ENCODE measurements at regions not wholly inside any gene's neighbourhood (a gene's known extent, or its start where the extent isn't known, plus 50 kb on each side); places are given as distances from the start of the nearest gene placed in this dataset.

DNA sequence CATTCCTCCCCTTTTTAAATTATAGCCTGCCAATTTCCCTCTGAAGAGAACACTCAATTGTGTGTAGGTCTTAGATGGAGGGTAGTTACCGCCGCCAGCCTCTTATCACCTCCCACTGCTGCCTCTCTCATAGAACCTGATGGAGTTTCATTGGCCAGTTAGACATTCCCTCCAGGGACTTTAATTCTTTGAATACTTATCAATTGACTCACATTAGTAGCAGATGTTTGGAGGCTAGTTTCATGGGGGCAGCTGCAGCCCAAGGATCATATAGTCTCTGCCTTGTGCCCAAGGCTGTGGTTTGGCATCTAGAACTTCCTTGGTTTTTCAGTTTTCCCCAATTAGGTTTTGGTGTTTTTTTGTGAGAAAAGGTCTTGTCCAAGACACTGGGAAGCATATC is 318.9 kb upstream of the HTR2A start:
- Histone ChIP-seq H3K36me3 (replicated peaks; ENCODE audit: insufficient read depth, low read depth) (no peaks in the 10 kb centered on the region), H3K4me2 (no peak overlapping the region), H3K27ac (peak overlapping the region; percentile 19)

DNA sequence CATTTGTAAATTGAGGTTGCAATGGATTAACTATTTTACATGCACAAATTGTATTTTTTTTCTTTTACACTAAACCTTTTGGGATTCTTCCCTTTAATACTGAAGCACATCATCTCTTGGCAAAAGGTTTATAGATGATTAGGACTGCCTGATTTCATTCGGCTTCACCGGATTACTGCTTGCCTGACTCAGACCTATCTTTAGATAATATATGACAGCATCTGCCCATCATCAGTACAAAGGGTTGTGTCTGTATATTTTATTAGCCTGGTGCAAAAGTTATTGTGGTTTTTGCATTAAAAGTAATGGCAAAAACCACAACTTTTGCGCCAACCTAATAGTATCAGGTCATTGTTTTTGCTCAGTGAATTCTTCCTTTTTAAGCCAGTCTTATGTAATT is 316.2 kb upstream of the HTR2A start:
- Histone ChIP-seq H3K9me3 (ENCODE audit: low read depth) (no peaks in the 10 kb centered on the region), H3K4me2 (no peak overlapping the region), H3K4me1 (ENCODE audit: insufficient read depth) (peaks cover 5% of the 10 kb centered on the region), H4K20me1 (ENCODE audit: insufficient read depth, poor library complexity, severe bottlenecking) (no peaks in the 10 kb centered on the region), H3K27ac (no peak overlapping the region), H3K27me3 (no peaks in the 10 kb centered on the region), H2AFZ (no peak overlapping the region), H3K36me3 (replicated peaks; ENCODE audit: insufficient read depth, low read depth) (no peaks in the 10 kb centered on the region), H3K79me2 (no peaks in the 10 kb centered on the region), H3K4me3 (no peak overlapping the region), H3K9me2 (replicated peaks; ENCODE audit: insufficient read depth) (no peaks in the 10 kb centered on the region)
- DNase-seq (ENCODE audit: low spot score) = no peak
- WGBS (ENCODE audit: low lambda C conversion rate, missing lambda C conversion rate) = 86% methylated on average over 3 of the region's 3 CpGs
- TF ChIP-seq EZH2 (IDR thresholded peaks at IDR 0.05; ENCODE audit: borderline replicate concordance) = no peak
- TF ChIP-seq, protein P1, sequence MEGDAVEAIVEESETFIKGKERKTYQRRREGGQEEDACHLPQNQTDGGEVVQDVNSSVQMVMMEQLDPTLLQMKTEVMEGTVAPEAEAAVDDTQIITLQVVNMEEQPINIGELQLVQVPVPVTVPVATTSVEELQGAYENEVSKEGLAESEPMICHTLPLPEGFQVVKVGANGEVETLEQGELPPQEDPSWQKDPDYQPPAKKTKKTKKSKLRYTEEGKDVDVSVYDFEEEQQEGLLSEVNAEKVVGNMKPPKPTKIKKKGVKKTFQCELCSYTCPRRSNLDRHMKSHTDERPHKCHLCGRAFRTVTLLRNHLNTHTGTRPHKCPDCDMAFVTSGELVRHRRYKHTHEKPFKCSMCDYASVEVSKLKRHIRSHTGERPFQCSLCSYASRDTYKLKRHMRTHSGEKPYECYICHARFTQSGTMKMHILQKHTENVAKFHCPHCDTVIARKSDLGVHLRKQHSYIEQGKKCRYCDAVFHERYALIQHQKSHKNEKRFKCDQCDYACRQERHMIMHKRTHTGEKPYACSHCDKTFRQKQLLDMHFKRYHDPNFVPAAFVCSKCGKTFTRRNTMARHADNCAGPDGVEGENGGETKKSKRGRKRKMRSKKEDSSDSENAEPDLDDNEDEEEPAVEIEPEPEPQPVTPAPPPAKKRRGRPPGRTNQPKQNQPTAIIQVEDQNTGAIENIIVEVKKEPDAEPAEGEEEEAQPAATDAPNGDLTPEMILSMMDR (IDR thresholded peaks at IDR 0.05; ENCODE audit: poor library complexity) = no peak

More for the DNA sequence above, 318.9 kb upstream of the HTR2A start:
- no peak for TF ChIP-seq EZH2phosphoT487 (IDR thresholded peaks at IDR 0.05; ENCODE audit: low read depth, severe bottlenecking, unreplicated experiment)
- no peak for TF ChIP-seq EZH2 (IDR thresholded peaks at IDR 0.05; ENCODE audit: borderline replicate concordance)
- TF ChIP-seq, protein P1 (IDR thresholded peaks at IDR 0.05; ENCODE audit: poor library complexity) = no peak
- Histone ChIP-seq H4K20me1 (ENCODE audit: insufficient read depth, poor library complexity, severe bottlenecking) (no peaks in the 10 kb centered on the region), H3K4me1 (ENCODE audit: insufficient read depth) (peaks cover 5% of the 10 kb centered on the region), H3K79me2 (no peaks in the 10 kb centered on the region), H3K9me3 (ENCODE audit: low read depth) (no peaks in the 10 kb centered on the region), H3K9me2 (replicated peaks; ENCODE audit: insufficient read depth) (no peaks in the 10 kb centered on the region), H3K4me3 (no peak overlapping the region), H2AFZ (no peak overlapping the region), H3K27me3 (no peaks in the 10 kb centered on the region)
- WGBS (ENCODE audit: low lambda C conversion rate, missing lambda C conversion rate) = 34% methylated on average over 2 of the region's 2 CpGs
- DNase-seq (ENCODE audit: low spot score) = no peak

DNA sequence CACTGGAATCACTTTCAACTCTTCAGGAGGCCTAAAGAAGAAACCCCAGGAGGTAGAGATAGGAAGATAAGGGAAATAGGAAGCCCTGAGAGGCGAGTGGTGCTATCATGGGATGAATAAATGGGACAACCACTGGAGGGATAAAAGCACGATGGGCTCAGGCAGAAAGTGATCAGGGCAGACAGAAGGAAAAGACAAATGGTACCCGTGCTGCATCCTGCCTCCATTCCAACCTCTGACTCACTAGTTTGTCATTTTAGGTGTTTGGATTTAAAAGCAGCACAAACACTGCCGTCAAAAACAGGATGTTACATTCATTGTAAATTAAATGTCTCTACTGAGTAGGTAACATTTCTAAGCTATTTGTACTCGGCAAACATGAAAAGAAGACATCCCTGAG is 314.3 kb upstream of the HTR2A start:
- DNase-seq (ENCODE audit: low spot score) = no peak

More for the DNA sequence above, 314.3 kb upstream of the HTR2A start:
- H3K79me2 ChIP-seq = no peaks in the 10 kb centered on the region
- TF ChIP-seq EZH2phosphoT487 (IDR thresholded peaks at IDR 0.05; ENCODE audit: low read depth, severe bottlenecking, unreplicated experiment) = no peak
- TF ChIP-seq, protein P1 (IDR thresholded peaks at IDR 0.05; ENCODE audit: poor library complexity) = no peak
- TF ChIP-seq EZH2 (IDR thresholded peaks at IDR 0.05; ENCODE audit: borderline replicate concordance) = no peak
- H4K20me1 ChIP-seq (ENCODE audit: insufficient read depth, poor library complexity, severe bottlenecking) = no peaks in the 10 kb centered on the region
- H3K27me3 ChIP-seq = no peaks in the 10 kb centered on the region
- WGBS (ENCODE audit: low lambda C conversion rate, missing lambda C conversion rate) = 21% methylated on average over 5 of the region's 5 CpGs
- no peak overlapping the region for H3K4me2 ChIP-seq
- H3K9me2 ChIP-seq (replicated peaks; ENCODE audit: insufficient read depth) = no peaks in the 10 kb centered on the region
- H3K36me3 ChIP-seq (replicated peaks; ENCODE audit: insufficient read depth, low read depth) = no peaks in the 10 kb centered on the region
- H3K27ac ChIP-seq = no peak overlapping the region
- peaks cover 5% of the 10 kb centered on the region for H3K4me1 ChIP-seq (ENCODE audit: insufficient read depth)
- H3K4me3 ChIP-seq = no peak overlapping the region
- H3K9me3 ChIP-seq (ENCODE audit: low read depth) = no peaks in the 10 kb centered on the region
- H2AFZ ChIP-seq = no peak overlapping the region

Data from hepatocyte (in vitro differentiated cells).